A673 (cell line): ENCODE measurements at regions not wholly inside any gene's neighbourhood (a gene's known extent, or its start where the extent isn't known, plus 50 kb on each side); places are given as distances from the start of the nearest gene placed in this dataset.

ENCODE experiments used
- BruUV-seq: library from RNA; stranded (reverse); fragments of 400-500 nt; replicated peaks from 2 replicates; lab custom pipeline; 2021; lab: Mats Ljungman, UMichigan
- CTCF ChIA-PET: fragments of 300-600 bp; sonication (Branson Sonifier 250); formaldehyde crosslinking; loops from one replicate; lab custom pipeline; 2022; ENCODE audit warnings: antibody characterized with exemption; lab: Charles Lee
- POLR2A ChIA-PET: fragments of 300-600 bp; sonication (Branson Sonifier 250); formaldehyde crosslinking; loops from one replicate; lab custom pipeline; 2022; ENCODE audit warnings: antibody characterized with exemption; ENCODE audit not compliant: low non-redundant PET; lab: Charles Lee
- DNase-seq: peaks from one replicate; pipeline ENCODE4 v3.0.0-alpha.2; 2015; ENCODE audit warnings: low spot score
- H3K27ac ChIP-seq: fragments of 200-600 bp; sonication (generic); 2 replicates; pipeline ENCODE4 v1.5.1; 2016; ENCODE audit warnings: mixed run types, low read depth, mild to moderate bottlenecking, mixed read lengths, antibody characterized with exemption, low read length; ENCODE audit not compliant: poor library complexity, severe bottlenecking
- H3K27me3 ChIP-seq: fragments of 200-600 bp; sonication (generic); replicated peaks from 2 replicates; pipeline ENCODE4 v1.6.1; 2017; ENCODE audit warnings: mixed run types, low read depth, mild to moderate bottlenecking, mixed read lengths, antibody characterized with exemption, low read length; ENCODE audit not compliant: insufficient read depth, poor library complexity
- H3K36me3 ChIP-seq: fragments of 200-600 bp; sonication (generic); 2 replicates; pipeline ENCODE4 v1.6.1; 2016; ENCODE audit warnings: mixed run types, mild to moderate bottlenecking, mixed read lengths, antibody characterized with exemption, low read length; ENCODE audit not compliant: insufficient read depth, poor library complexity, severe bottlenecking
- H3K4me1 ChIP-seq: fragments of 200-600 bp; sonication (generic); 2 replicates; pipeline ENCODE4 v1.6.1; 2017; ENCODE audit warnings: mixed run types, mild to moderate bottlenecking, mixed read lengths, antibody characterized with exemption, low read length; ENCODE audit not compliant: insufficient read depth, poor library complexity, severe bottlenecking
- H3K4me3 ChIP-seq: fragments of 200-600 bp; sonication (generic); 2 replicates; pipeline ENCODE4 v1.5.1; 2016; ENCODE audit warnings: low read depth, mixed run types, mild to moderate bottlenecking, mixed read lengths, low read length; ENCODE audit not compliant: poor library complexity, severe bottlenecking
- H3K9me3 ChIP-seq: fragments of 200-600 bp; sonication (generic); 2 replicates; pipeline ENCODE4 v1.6.1; 2016; ENCODE audit warnings: mixed run types, low read depth, mild to moderate bottlenecking, mixed read lengths, antibody characterized with exemption, low read length; ENCODE audit not compliant: poor library complexity, severe bottlenecking
- EZH2 ChIP-seq: fragments of 200-600 bp; sonication (generic); IDR thresholded peaks from 2 replicates; pipeline ENCODE4 v1.6.1; 2017; ENCODE audit warnings: borderline replicate concordance, low read depth, mild to moderate bottlenecking, mixed read lengths, antibody characterized with exemption, low read length; ENCODE audit not compliant: poor library complexity, severe bottlenecking
- intact Hi-C: fragments of 100-400 bp; cut with micrococcal nuclease; formaldehyde crosslinking; loops from one replicate; pipeline ENCODE4 v1.10.0; 2022; ENCODE audit not compliant: unreplicated experiment
- TF ChIP-seq, protein P1 (sequence below): fragments of 300-800, 200-600 bp; sonication (generic); conservative IDR thresholded peaks from 2 replicates; pipeline ENCODE4 v1.5.1; 2017; ENCODE audit warnings: low read depth, mild to moderate bottlenecking, antibody characterized with exemption, low read length, moderate library complexity, mixed read lengths

GRCh38 chr3:127426444-127427153 is 138.8 kb upstream of the PRR20G start:
- H3K27ac ChIP-seq: no peak overlapping the region
- intact Hi-C loops: no loop called here
- H3K9me3 ChIP-seq: no peaks in the 10 kb centered on the region
- CTCF ChIA-PET: interaction anchor here (0.7 kb wide), 1 partner anchor 51 kb away, joined by 7 read pairs; no protein-coding TSS in a partner anchor
- BruUV-seq: no TSS peak
- H3K4me1 ChIP-seq: no peaks in the 10 kb centered on the region
- POLR2A ChIA-PET: interaction anchor here (0.5 kb wide), 1 partner anchor 256 kb away, joined by 5 read pairs; no protein-coding TSS in a partner anchor
- TF ChIP-seq, protein P1, sequence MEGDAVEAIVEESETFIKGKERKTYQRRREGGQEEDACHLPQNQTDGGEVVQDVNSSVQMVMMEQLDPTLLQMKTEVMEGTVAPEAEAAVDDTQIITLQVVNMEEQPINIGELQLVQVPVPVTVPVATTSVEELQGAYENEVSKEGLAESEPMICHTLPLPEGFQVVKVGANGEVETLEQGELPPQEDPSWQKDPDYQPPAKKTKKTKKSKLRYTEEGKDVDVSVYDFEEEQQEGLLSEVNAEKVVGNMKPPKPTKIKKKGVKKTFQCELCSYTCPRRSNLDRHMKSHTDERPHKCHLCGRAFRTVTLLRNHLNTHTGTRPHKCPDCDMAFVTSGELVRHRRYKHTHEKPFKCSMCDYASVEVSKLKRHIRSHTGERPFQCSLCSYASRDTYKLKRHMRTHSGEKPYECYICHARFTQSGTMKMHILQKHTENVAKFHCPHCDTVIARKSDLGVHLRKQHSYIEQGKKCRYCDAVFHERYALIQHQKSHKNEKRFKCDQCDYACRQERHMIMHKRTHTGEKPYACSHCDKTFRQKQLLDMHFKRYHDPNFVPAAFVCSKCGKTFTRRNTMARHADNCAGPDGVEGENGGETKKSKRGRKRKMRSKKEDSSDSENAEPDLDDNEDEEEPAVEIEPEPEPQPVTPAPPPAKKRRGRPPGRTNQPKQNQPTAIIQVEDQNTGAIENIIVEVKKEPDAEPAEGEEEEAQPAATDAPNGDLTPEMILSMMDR: no peak
- TF ChIP-seq EZH2: no peak
- peaks cover 69% of the 10 kb centered on the region for H3K27me3 ChIP-seq
- no peaks in the 10 kb centered on the region for H3K36me3 ChIP-seq
- H3K4me3 ChIP-seq: no peak overlapping the region
- DNase-seq: no peak

- Histone ChIP-seq H3K4me1 (no peaks in the 10 kb centered on the region), H3K4me3 (no peak overlapping the region), H3K36me3 (no peaks in the 10 kb centered on the region), H3K9me3 (no peaks in the 10 kb centered on the region), H3K27me3 (peaks cover 71% of the 10 kb centered on the region), H3K27ac (no peak overlapping the region)
- no peak for TF ChIP-seq EZH2
- TF ChIP-seq, protein P1: no peak
- no peak for DNase-seq
- intact Hi-C loops: no loop called here
- BruUV-seq: no TSS peak
- CTCF ChIA-PET: interaction anchor here (0.6 to 0.7 kb wide), 2 partner anchors 51 to 360 kb away, joined by 3 to 7 read pairs; no protein-coding TSS in a partner anchor
- POLR2A ChIA-PET: no interaction called here
These were observed 137.9 kb upstream of the PRR20G start for GRCh38 chr3:127425505-127426443.

DNA sequence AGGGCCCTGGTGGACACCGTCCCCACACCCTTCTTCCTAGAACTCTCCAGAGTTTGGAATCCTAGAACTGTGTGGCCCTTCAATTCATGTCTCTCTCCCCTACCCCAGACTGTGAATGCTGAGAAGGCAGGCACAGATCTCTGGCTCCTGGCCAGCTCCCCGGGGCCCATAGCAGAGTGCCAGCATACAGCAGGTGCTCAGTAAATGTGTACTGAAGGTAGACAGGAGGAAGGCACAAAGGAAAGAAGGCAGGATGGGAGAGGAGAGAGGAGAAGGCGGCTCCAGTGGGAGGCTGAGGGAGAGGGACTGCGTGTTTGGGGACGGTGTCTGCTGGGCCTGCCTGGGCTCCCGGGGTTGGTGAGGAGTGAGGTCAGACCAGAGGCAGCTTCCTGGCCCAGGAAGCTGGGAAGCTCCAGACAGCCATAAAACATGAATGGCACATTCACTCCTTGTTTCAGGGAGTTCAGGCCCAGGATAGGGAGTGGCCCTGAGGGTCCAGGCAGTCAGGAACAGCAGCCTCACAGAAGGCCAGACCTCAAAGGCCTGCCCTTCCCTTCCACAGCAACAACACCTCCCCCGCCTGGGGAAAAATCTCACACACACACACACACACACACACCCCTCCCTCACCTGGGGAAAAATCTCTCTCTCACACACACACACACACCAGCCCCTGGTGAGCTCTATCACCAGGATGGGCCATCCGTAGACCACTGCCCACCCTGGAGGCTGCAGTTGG is 137.1 kb upstream of the PRR20G start:
- DNase-seq: no peak
- POLR2A ChIA-PET: no interaction called here

More for the DNA sequence above, 137.1 kb upstream of the PRR20G start:
- H3K36me3 ChIP-seq: no peaks in the 10 kb centered on the region
- no TSS peak for BruUV-seq
- no peak overlapping the region for H3K27ac ChIP-seq
- CTCF ChIA-PET: interaction anchor here (0.6 kb wide), 1 partner anchor 361 kb away, joined by 3 read pairs; no protein-coding TSS in a partner anchor
- no peaks in the 10 kb centered on the region for H3K9me3 ChIP-seq
- H3K4me1 ChIP-seq: no peaks in the 10 kb centered on the region
- H3K4me3 ChIP-seq: no peak overlapping the region
- peaks cover 71% of the 10 kb centered on the region for H3K27me3 ChIP-seq
- intact Hi-C loops: no loop called here
- TF ChIP-seq, protein P1: no peak
- no peak for TF ChIP-seq EZH2
